Pons (tissue), 1 donor: ENCODE measurements at regions not wholly inside any gene's neighbourhood (a gene's known extent, or its start where the extent isn't known, plus 50 kb on each side); places are given as distances from the start of the nearest gene placed in this dataset.
"Not testable (repeated sequence)": the region's sequence is repeated elsewhere in the genome, so short reads cannot be mapped to it uniquely, and the experiment has no call there.

Experiments
- DNase-seq: peaks from one replicate; pipeline ENCODE4 v3.0.0-alpha.2; 2016; ENCODE audit warnings: low spot score

DNA sequence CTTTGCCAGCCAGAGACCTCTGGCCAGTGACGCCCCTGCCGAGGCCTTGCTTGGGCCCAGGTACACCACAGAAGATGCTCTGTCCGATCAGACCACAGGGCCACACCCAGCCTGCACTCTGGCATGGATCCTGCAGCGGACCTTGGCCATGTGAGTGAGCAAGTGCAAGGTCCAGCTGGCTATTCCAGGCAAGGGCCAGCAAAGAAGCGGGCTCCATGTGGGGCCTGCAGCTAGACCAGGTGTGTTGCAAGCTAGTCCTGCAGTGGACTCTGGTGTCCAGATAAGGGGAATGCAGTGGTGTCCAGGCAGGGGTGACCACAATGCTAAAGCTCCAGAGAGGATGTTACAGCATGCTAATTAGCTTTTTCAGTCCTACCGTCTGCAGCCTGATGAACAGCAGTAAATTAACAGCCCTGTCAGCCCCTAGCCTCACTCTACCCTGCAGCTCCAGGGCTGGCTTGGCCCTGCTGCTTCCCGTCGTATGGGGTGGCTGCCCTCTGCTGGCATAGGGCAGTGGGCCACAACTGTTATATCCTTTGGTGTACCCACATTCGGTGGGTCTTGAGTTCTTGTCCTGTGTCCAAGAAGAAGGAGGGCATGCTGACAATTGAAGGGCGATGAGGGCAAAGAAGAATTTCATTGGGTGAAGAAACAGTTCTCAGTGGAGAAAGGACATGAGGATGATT is 284.5 kb upstream of the POU5F2 start:
- no peak for DNase-seq

GRCh38 chr5:94024620-94025019 is 283.2 kb upstream of the POU5F2 start:
- DNase-seq = no peak

GRCh38 chr5:94024101-94024500 is 282.7 kb upstream of the POU5F2 start:
- DNase-seq = no peak

DNA sequence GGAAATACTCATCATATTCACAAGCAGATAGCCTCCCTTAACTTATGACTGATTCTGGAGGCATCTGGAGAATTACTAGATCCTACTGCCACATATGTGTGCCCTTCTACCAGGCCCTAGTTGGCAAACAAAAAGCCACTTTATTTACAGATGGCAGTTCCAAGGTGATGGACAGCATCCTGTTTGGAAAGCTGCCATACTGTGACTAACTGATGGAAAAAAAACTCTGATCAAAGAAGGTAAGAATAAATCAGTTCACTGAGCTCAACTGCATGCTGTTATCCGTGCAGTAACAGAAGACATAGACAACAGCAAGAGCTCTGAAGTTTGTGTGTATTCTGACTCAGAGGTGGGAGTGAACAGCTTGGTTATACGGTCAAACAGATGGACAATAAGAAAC is 279.8 kb upstream of the POU5F2 start:
- DNase-seq = peak; percentile 8

DNA sequence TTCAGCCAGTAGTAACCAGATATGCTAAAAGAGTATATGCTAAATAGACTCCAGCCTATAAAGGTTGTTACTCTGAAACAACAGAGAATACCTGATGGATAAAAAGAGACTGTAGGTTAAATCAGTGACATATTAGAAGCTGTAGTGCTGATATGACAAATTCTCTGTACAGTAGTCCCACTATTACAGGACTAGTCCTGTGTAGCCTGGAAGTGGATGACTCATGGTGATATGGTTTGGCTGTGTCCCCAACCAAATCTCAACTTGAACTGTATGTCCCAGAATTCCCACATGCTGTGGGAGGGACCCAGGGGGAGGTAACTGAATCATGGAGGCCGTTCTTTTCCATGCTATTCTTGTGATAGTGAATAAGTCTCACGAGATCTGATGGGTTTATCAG is 276.2 kb upstream of the POU5F2 start:
- DNase-seq = no peak

- DNase-seq = no peak
These were observed 269.4 kb upstream of the POU5F2 start for GRCh38 chr5:94010814-94011213.

- no peak for DNase-seq
These were observed 267.8 kb upstream of the POU5F2 start for GRCh38 chr5:94009161-94009560.

- no peak for DNase-seq
These were observed 257.6 kb upstream of the POU5F2 start for GRCh38 chr5:93998951-93999455.

- DNase-seq = no peak
These were observed 256.2 kb upstream of the POU5F2 start for GRCh38 chr5:93997562-93997961.

DNA sequence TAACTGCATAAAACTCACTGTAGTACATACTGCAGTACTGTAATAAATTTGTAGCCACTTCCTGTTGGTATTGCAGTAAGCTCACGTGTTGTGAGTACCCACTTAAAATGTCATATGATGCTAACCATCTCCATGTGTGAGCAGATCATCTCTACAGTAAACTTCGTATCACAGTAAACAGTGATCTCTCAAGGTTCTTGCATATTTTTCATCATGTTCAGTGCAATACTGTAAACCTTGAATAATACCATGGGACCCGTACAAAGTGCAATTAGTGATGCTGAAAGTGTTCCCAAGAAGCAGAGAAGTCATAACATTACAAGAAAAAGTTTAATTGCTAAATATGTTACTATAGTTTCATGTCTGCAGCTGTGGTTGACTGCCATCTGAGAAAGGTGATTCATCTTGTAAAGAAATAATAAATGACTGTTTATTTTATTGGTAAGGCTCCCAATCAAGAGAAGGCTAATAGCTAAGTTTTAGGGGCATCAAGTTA is 253.8 kb upstream of the POU5F2 start:
- no peak for DNase-seq

DNA sequence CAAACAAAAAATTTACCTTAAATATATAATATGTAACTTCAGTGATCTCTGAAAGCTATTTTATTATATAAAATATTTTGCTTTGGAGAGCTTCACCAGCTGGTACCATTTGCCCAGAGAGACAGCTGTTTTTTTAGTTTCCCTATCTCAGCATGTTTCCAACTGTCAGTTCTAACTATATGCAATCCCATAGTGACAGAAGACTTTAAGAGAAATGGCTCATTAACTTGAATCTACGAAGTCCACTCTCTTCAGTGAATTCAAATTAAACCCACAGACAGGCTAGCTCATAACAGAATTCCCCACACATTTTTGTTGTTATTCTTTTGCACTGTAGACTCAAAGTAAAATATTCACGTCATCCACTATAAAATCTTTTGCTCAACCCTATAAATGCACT is 251.8 kb upstream of the POU5F2 start:
- no peak for DNase-seq

DNA sequence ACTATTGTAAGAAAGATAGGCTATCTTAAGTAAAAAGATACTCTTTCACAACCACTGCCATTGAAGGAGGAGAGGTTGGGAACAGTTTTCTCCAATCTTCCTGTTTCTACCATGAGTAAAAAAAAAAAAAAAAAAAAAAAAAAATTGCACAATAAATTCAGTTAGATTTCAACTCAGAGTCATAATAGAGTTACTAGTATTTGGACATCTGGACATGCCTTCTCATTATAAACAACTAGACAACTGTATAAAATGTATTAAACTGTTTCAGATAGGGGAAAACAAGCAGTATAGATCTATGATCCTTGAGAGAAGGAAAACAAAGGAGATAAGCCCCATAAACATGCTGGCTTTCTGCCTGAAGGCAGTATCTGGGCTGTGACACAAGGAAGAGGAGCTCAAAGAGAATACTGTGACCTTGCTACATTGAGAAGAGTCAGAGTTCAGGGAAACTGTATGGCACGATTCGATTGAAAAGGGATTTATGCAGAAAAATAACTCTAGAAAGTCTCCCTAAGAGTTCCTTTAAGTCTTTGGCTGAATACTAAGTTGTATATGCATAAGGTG is 249.2 kb upstream of the POU5F2 start:
- no peak for DNase-seq

GRCh38 chr5:93985940-93986570 is 244.7 kb upstream of the POU5F2 start:
- not testable (repeated sequence) for DNase-seq

DNA sequence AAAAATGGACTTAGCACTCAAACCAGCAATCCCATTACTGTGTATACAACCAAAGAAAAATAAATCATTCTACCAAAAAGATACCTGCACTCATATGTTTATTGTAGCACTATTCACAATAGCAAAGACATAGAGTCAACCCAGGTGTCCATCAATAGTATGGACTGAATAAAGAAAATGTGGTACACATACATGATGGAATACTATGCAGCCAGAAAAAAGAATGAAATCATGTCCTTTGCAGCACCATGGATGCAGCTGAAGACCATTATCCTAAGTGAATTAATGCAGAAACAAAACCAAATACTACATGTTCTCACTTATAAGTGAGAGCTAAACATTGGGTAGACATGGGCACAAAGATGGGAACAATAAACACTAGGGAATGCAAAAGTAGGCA is 236.8 kb upstream of the POU5F2 start:
- DNase-seq = no peak

GRCh38 chr5:93967923-93968322 is 226.5 kb upstream of the POU5F2 start:
- no peak for DNase-seq

DNA sequence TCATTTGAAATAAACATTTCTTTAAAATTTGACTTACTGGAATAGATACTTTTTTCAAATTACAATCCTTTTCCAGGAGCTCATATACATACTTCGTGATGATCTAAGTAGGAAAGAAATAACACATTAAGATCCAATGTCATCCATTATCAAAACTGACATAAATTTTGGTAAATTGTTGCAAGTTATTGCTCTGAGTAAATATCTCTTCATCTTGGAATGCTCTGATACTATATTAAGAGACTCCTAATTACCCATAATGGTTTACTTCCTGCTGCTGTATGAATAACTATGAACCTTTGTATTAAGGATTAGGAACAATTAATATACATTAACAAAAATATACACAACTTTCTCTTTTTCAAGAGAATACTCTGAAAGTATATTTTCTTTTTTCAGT is 223.0 kb upstream of the POU5F2 start:
- no peak for DNase-seq

- no peak for DNase-seq
These were observed 218.6 kb upstream of the POU5F2 start for GRCh38 chr5:93960042-93960441.

GRCh38 chr5:93956006-93956405 is 214.6 kb upstream of the POU5F2 start:
- DNase-seq = no peak

- no peak for DNase-seq
These were observed 213.1 kb upstream of the POU5F2 start for GRCh38 chr5:93954421-93955069.

DNA sequence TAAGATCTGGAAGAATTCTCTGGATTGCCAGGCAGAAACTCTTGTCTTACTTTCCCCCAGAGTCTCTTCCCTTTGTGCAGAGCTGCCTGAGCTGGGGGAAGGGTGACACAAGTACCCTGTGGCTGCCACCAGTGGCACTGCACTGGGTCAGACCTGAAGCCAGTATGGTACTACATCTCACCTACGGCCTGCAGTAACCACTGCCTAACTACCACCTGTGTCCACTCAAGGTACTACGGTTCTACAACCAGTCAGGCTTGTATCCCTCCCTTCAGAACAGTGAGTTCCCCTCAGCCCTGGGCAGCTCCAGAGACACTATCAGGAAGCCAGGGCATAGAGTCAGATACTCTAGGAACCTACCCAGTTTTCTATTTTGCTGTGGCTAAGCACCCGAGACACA is 212.0 kb upstream of the POU5F2 start:
- DNase-seq = no peak

GRCh38 chr5:93941897-93942296 is 200.5 kb upstream of the POU5F2 start:
- DNase-seq = no peak

- DNase-seq = not testable (repeated sequence)
These were observed 191.9 kb upstream of the POU5F2 start for GRCh38 chr5:93933269-93933668.

DNA sequence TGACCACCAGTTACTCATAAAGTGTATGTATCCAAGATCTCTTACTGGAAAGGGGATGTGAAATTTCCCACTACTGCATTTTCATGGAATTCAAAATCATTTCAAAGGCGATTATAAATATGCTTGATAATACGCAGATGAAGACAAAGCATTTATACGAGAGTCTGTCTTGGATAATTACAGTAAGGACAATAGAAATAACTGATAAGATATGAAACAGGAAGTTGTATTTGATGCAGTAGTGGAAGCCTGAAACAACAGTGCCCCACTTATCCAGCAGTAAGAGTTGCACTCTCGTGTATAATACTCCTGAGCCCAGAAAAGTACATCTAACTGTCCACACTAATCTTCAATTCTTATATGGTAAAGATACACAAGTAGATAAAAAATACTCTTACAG is 188.7 kb upstream of the POU5F2 start:
- no peak for DNase-seq
